ENCODE measurements at regions not wholly inside any gene's neighbourhood (a gene's known extent, or its start where the extent isn't known, plus 50 kb on each side); places are given as distances from the start of the nearest gene placed in this dataset.

- no peak overlapping the region for H3K4me3 ChIP-seq
- no peak for ATAC-seq
- 27 to 67% methylated on average over 2 of the region's 2 CpGs for WGBS, 2 donors (ENCODE audit: low coverage in 1 of 2)
- TF ChIP-seq POLR2AphosphoS5 (IDR thresholded peaks at IDR 0.05) (no peak), CTCF (IDR thresholded peaks at IDR 0.05) (no peak), POLR2A (IDR thresholded peaks at IDR 0.05) (no peak), EP300 (IDR thresholded peaks at IDR 0.05) (no peak)
- H3K4me1 ChIP-seq, result no peaks in the 10 kb centered on the region
- H3K9me3 ChIP-seq, result no peaks in the 10 kb centered on the region
- H3K27ac ChIP-seq, result no peak overlapping the region
- no peaks in the 10 kb centered on the region for H3K27me3 ChIP-seq
- no peaks in the 10 kb centered on the region for H3K36me3 ChIP-seq
These were observed 303.4 kb downstream of the SPRY2 start for GRCh38 chr13:80037505-80037888.

DNA sequence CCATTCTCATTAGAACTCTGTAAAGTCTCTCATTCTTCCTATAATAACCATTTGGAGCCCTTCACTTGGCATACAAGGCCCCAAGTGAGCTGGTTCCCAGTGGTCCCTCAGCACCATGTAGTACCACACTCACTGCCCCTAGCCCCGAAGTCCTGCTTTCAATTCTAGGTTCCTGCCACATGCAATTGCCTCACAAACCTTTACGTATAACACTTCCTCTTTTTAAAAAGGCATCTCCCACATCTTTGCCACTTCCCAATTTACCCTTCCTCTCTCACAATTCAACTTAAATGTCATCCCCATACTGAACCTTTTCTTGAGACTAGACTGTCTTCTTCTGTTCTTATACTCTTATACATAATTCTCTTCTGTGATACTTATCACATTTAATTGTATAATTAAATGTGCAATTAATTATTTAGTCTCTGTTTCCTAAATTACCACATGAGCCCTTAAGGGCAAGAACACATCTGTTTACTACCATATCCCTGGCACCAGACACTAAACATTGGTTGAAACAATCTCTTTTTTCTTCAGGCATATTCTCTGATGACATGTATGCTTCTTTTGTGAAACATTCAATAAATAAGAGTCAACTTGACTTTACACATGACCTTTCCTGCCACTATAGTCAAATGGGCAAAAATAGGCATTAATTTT, 304.0 kb downstream of the SPRY2 start:
- Histone ChIP-seq H3K4me3 (no peak overlapping the region), H3K36me3 (no peaks in the 10 kb centered on the region), H3K27ac (no peak overlapping the region), H3K4me1 (no peaks in the 10 kb centered on the region), H3K9me3 (no peaks in the 10 kb centered on the region), H3K27me3 (no peaks in the 10 kb centered on the region)
- no peak for TF ChIP-seq POLR2A (IDR thresholded peaks at IDR 0.05)
- no peak for TF ChIP-seq POLR2AphosphoS5 (IDR thresholded peaks at IDR 0.05)
- no peak for TF ChIP-seq CTCF (IDR thresholded peaks at IDR 0.05)
- TF ChIP-seq EP300 (IDR thresholded peaks at IDR 0.05), result no peak
- 75 to 83% methylated on average over 1 to 2 of the region's 2 CpGs for WGBS, 2 donors (ENCODE audit: low coverage in 1 of 2)
- ATAC-seq, result no peak

GRCh38 chr13:80035096-80035495, 305.8 kb downstream of the SPRY2 start:
- Histone ChIP-seq H3K4me1 (no peaks in the 10 kb centered on the region), H3K27me3 (no peaks in the 10 kb centered on the region), H3K4me3 (no peak overlapping the region), H3K27ac (no peak overlapping the region), H3K36me3 (no peaks in the 10 kb centered on the region), H3K9me3 (no peaks in the 10 kb centered on the region)
- TF ChIP-seq EP300 (IDR thresholded peaks at IDR 0.05), result no peak
- ATAC-seq, result no peak
- WGBS, 2 donors (ENCODE audit: low coverage in 1 of 2), result 64 to 77% methylated on average over 1 of the region's 1 CpG

DNA sequence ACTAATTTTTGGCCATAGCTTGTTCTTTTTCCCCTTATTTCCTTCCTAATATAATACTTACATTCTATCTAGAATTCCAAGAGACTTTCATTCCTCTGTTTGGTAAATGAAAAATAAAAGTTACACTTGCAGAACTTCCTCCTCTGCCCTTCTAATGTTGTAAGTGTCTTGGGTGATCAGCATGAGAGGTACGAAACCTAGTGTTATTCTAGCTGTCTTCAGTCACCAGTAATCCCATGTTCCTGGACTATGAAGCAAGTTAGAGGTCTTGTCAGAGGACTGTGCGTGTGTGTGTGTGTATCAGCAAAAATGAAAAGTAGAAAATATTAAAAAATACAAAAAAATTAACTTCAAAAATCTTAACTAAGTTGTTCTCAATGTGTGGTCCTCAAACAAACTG, 307.0 kb downstream of the SPRY2 start:
- no peak overlapping the region for H3K27ac ChIP-seq
- no peaks in the 10 kb centered on the region for H3K27me3 ChIP-seq
- H3K36me3 ChIP-seq, result no peaks in the 10 kb centered on the region
- H3K9me3 ChIP-seq, result no peaks in the 10 kb centered on the region
- no peak for ATAC-seq
- TF ChIP-seq POLR2A (IDR thresholded peaks at IDR 0.05) (no peak), CTCF (IDR thresholded peaks at IDR 0.05) (no peak), POLR2AphosphoS5 (IDR thresholded peaks at IDR 0.05) (no peak), EP300 (IDR thresholded peaks at IDR 0.05) (no peak)
- WGBS, 2 donors (ENCODE audit: low coverage in 1 of 2), result 90 to 100% methylated on average over 2 of the region's 2 CpGs
- H3K4me3 ChIP-seq, result no peak overlapping the region
- no peaks in the 10 kb centered on the region for H3K4me1 ChIP-seq

- H3K4me1 ChIP-seq, result no peaks in the 10 kb centered on the region
- no peak overlapping the region for H3K27ac ChIP-seq
- no peaks in the 10 kb centered on the region for H3K9me3 ChIP-seq
- H3K27me3 ChIP-seq, result no peaks in the 10 kb centered on the region
- TF ChIP-seq POLR2A (IDR thresholded peaks at IDR 0.05) (no peak), EP300 (IDR thresholded peaks at IDR 0.05) (no peak), CTCF (IDR thresholded peaks at IDR 0.05) (no peak), POLR2AphosphoS5 (IDR thresholded peaks at IDR 0.05) (no peak)
- ATAC-seq, result no peak
- no peak overlapping the region for H3K4me3 ChIP-seq
- no peaks in the 10 kb centered on the region for H3K36me3 ChIP-seq
- WGBS, 2 donors (ENCODE audit: low coverage in 1 of 2), result 50 to 60% methylated on average over 1 of the region's 1 CpG
These were observed 307.6 kb downstream of the SPRY2 start for GRCh38 chr13:80033286-80033685.

Data from gastroesophageal sphincter (tissue), 4 donors.